Neural cell (in vitro differentiated cells): ENCODE measurements at regions not wholly inside any gene's neighbourhood (a gene's known extent, or its start where the extent isn't known, plus 50 kb on each side); places are given as distances from the start of the nearest gene placed in this dataset.

Experiments used
- H2AFZ ChIP-seq: fragments of 200-600, 300-800 bp; sonication (generic), shearing (Covaris generic); 2 replicates; pipeline ENCODE4 v1.6.0; 2014; ENCODE audit warnings: low read depth, mild to moderate bottlenecking, antibody characterized with exemption, low read length, moderate library complexity
- H3F3A ChIP-seq: fragments of 200-600 bp; shearing (Covaris generic); 2 replicates; pipeline ENCODE4 v1.6.1; 2016; ENCODE audit warnings: mild to moderate bottlenecking, moderate library complexity, mixed read lengths, antibody characterized with exemption, low read length; ENCODE audit not compliant: insufficient read depth, poor library complexity, severe bottlenecking
- H3K27ac ChIP-seq: fragments of 200-600, 300-800 bp; sonication (generic), shearing (Covaris generic); 2 replicates; pipeline ENCODE4 v1.5.1; 2014; ENCODE audit warnings: mild to moderate bottlenecking, low read length, moderate library complexity
- H3K27me3 ChIP-seq: fragments of 300-800, 200-600 bp; sonication (generic), shearing (Covaris generic); 2 replicates; pipeline ENCODE4 v1.6.0; 2014; ENCODE audit warnings: mild to moderate bottlenecking, low read depth, low read length, moderate library complexity; ENCODE audit not compliant: insufficient read depth
- H3K36me3 ChIP-seq: fragments of 300-800, 200-600 bp; sonication (generic), shearing (Covaris generic); 2 replicates; pipeline ENCODE4 v1.5.1; 2014; ENCODE audit warnings: mild to moderate bottlenecking, antibody characterized with exemption, low read length, moderate library complexity; ENCODE audit not compliant: insufficient read depth
- H3K4me2 ChIP-seq: fragments of 300-800, 200-600 bp; sonication (generic), shearing (Covaris generic); 2 replicates; pipeline ENCODE4 v1.6.0; 2014; ENCODE audit warnings: mild to moderate bottlenecking, low read length
- H3K4me3 ChIP-seq: fragments of 300-800, 200-600 bp; sonication (generic), shearing (Covaris generic); 2 replicates; pipeline ENCODE4 v1.5.1; 2014; ENCODE audit warnings: mild to moderate bottlenecking, low read length, moderate library complexity
- H3K79me2 ChIP-seq: fragments of 200-600 bp; shearing (Covaris generic); replicated peaks from 2 replicates; pipeline ENCODE4 v1.6.0; 2014; ENCODE audit warnings: mild to moderate bottlenecking, low read length, moderate library complexity; ENCODE audit not compliant: insufficient read depth
- H3K9ac ChIP-seq: fragments of 300-800, 200-600 bp; sonication (generic), shearing (Covaris generic); 2 replicates; pipeline ENCODE4 v1.6.1; 2016; ENCODE audit warnings: mild to moderate bottlenecking, low read length, mixed read lengths
- H3K9me2 ChIP-seq: fragments of 200-600 bp; shearing (Covaris generic); 2 replicates; pipeline ENCODE4 v1.6.1; 2016; ENCODE audit warnings: mild to moderate bottlenecking, low read length, mixed read lengths; ENCODE audit not compliant: insufficient read depth
- H3K9me3 ChIP-seq: fragments of 200-600, 300-800 bp; sonication (generic), shearing (Covaris generic); 2 replicates; pipeline ENCODE4 v1.6.1; 2016; ENCODE audit warnings: mild to moderate bottlenecking, mixed run types, low read length, moderate library complexity, mixed read lengths
- H4K20me1 ChIP-seq: fragments of 200-600 bp; shearing (Covaris generic); 2 replicates; pipeline ENCODE4 v1.6.1; 2016; ENCODE audit warnings: mild to moderate bottlenecking, mixed run types; ENCODE audit not compliant: insufficient read depth
- CTCF ChIP-seq: fragments of 450-650 bp; IDR thresholded peaks from 2 replicates; pipeline ENCODE4 v1.5.1; 2014; ENCODE audit warnings: antibody characterized with exemption, mild to moderate bottlenecking, moderate library complexity; ENCODE audit not compliant: poor library complexity, severe bottlenecking
- EP300 ChIP-seq: fragments of 450-650 bp; conservative IDR thresholded peaks from 2 replicates; pipeline ENCODE4 v1.6.1; 2014; ENCODE audit warnings: antibody characterized with exemption, mild to moderate bottlenecking, moderate library complexity; ENCODE audit not compliant: poor library complexity, severe bottlenecking
- EZH2 ChIP-seq: fragments of 200-600, 300-800 bp; shearing (Covaris generic), sonication (generic); IDR thresholded peaks from 2 replicates; pipeline ENCODE4 v1.6.1; 2014; ENCODE audit warnings: antibody characterized with exemption, low read length, borderline replicate concordance, mild to moderate bottlenecking; ENCODE audit not compliant: insufficient read depth, poor library complexity, severe bottlenecking
- MXI1 ChIP-seq: fragments of 450-650 bp; conservative IDR thresholded peaks from 2 replicates; pipeline ENCODE4 v1.6.1; 2014; ENCODE audit warnings: antibody characterized with exemption, mild to moderate bottlenecking; ENCODE audit not compliant: poor library complexity, severe bottlenecking
- POLR2AphosphoS5 ChIP-seq: IDR thresholded peaks from 2 replicates; pipeline ENCODE4 v1.6.1; 2012
- RAD21 ChIP-seq: fragments of 450-650 bp; conservative IDR thresholded peaks from 2 replicates; pipeline ENCODE4 v1.6.1; 2014; ENCODE audit warnings: antibody characterized with exemption, mild to moderate bottlenecking, moderate library complexity
- REST ChIP-seq: IDR thresholded peaks from 2 replicates; pipeline ENCODE4 v1.6.1; 2012; ENCODE audit warnings: borderline replicate concordance
- SMC3 ChIP-seq: fragments of 450-650 bp; conservative IDR thresholded peaks from 2 replicates; pipeline ENCODE4 v1.6.1; 2014; ENCODE audit warnings: antibody characterized with exemption, mild to moderate bottlenecking, moderate library complexity; ENCODE audit not compliant: poor library complexity
- TAF1 ChIP-seq: IDR thresholded peaks from 2 replicates; pipeline ENCODE4 v1.6.1; 2012; ENCODE audit warnings: low read depth

- no peaks in the 10 kb centered on the region for H3K79me2 ChIP-seq
- H3F3A ChIP-seq: no peaks in the 10 kb centered on the region
These were observed 1477.0 kb downstream of the PCDH7 start for GRCh38 chr4:32196950-32197688.

GRCh38 chr4:32199639-32200038 is 1479.5 kb downstream of the PCDH7 start:
- no peaks in the 10 kb centered on the region for H4K20me1 ChIP-seq
- no peak overlapping the region for H3K4me2 ChIP-seq
- H3K9me2 ChIP-seq: no peaks in the 10 kb centered on the region
- H3K4me3 ChIP-seq: no peak overlapping the region
- H3K9me3 ChIP-seq: no peaks in the 10 kb centered on the region
- H3K79me2 ChIP-seq: no peaks in the 10 kb centered on the region
- no peak overlapping the region for H3K9ac ChIP-seq
- no peaks in the 10 kb centered on the region for H3K27me3 ChIP-seq
- H3K36me3 ChIP-seq: no peaks in the 10 kb centered on the region
- no peak overlapping the region for H3K27ac ChIP-seq
- H3F3A ChIP-seq: no peaks in the 10 kb centered on the region
- no peak overlapping the region for H2AFZ ChIP-seq
- no peak for TF ChIP-seq EP300
- no peak for TF ChIP-seq SMC3
- no peak for TF ChIP-seq CTCF
- no peak for TF ChIP-seq MXI1
- no peak for TF ChIP-seq REST

More at GRCh38 chr4:32196950-32197688, 1477.0 kb downstream of the PCDH7 start:
- H3K36me3 ChIP-seq: no peaks in the 10 kb centered on the region
- H3K9me2 ChIP-seq: no peaks in the 10 kb centered on the region
- H3K27me3 ChIP-seq: no peaks in the 10 kb centered on the region
- H3K27ac ChIP-seq: no peak overlapping the region
- no peak overlapping the region for H3K4me2 ChIP-seq
- no peaks in the 10 kb centered on the region for H4K20me1 ChIP-seq
- no peak overlapping the region for H3K9ac ChIP-seq
- H2AFZ ChIP-seq: no peak overlapping the region
- no peak for TF ChIP-seq EZH2
- no peak for TF ChIP-seq TAF1
- TF ChIP-seq REST: no peak
- no peak for TF ChIP-seq MXI1
- TF ChIP-seq SMC3: no peak
- TF ChIP-seq POLR2AphosphoS5: no peak
- no peak for TF ChIP-seq CTCF
- TF ChIP-seq RAD21: no peak
- no peak for TF ChIP-seq EP300
- H3K4me3 ChIP-seq: no peak overlapping the region
- H3K9me3 ChIP-seq: no peaks in the 10 kb centered on the region
